Heart right ventricle (tissue), 16 donors: ENCODE measurements at regions not wholly inside any gene's neighbourhood (a gene's known extent, or its start where the extent isn't known, plus 50 kb on each side); places are given as distances from the start of the nearest gene placed in this dataset.

Experiments used
- ATAC-seq, 8 donors: fragments of 200-7000 bp; cut with Tn5 transposase; one replicate each; pipeline ENCODE4 v1.9.1; 2020; ENCODE audit warnings: mild to moderate bottlenecking in 8 of 8, moderate library complexity in 8 of 8, moderate number of reproducible peaks in 1 of 8
- DNase-seq, 2 donors: peaks; one replicate each; pipeline ENCODE4 v3.0.0-alpha.2; 2020
- H3K27ac ChIP-seq, 10 donors: fragments of 200-600 bp; sonication (generic) in 2 of 10; one replicate each; pipeline versions ENCODE4 v1.5.0 to v1.8.0; 2020 to 2022; ENCODE audit warnings: mild to moderate bottlenecking in 3 of 10
- H3K27me3 ChIP-seq, 7 donors: fragments of 200-600 bp; one replicate each; pipeline ENCODE4 v1.8.0; 2021 to 2022; ENCODE audit warnings: mild to moderate bottlenecking in 2 of 7
- H3K36me3 ChIP-seq, 9 donors: fragments of 200-600 bp; sonication (generic) in 1 of 9; one replicate each; pipeline versions ENCODE4 v1.5.0 to v1.8.0; 2020 to 2022; ENCODE audit warnings: mild to moderate bottlenecking in 2 of 9
- H3K4me1 ChIP-seq, 9 donors: fragments of 200-600 bp; sonication (generic) in 1 of 9; one replicate each; pipeline versions ENCODE4 v1.5.0 to v1.8.0; 2020 to 2022; ENCODE audit warnings: mild to moderate bottlenecking in 4 of 9
- H3K4me3 ChIP-seq, 10 donors: fragments of 200-600 bp; sonication (generic) in 2 of 10; one replicate each; pipeline versions ENCODE4 v1.5.0 to v1.8.0; 2020 to 2022; ENCODE audit warnings: mild to moderate bottlenecking in 7 of 10, moderate library complexity in 2 of 10
- H3K9me3 ChIP-seq, 11 donors: fragments of 200-600 bp in 10 of 11; sonication (generic) in 2 of 11; one replicate each; pipeline versions ENCODE4 v1.5.0 to v1.8.0; 2013 to 2022; ENCODE audit warnings: mild to moderate bottlenecking in 2 of 11, control low read depth in 1 of 11, moderate library complexity in 1 of 11
- WGBS, 2 donors: extraction: QIAGEN DNeasy Blood & Tissue Kit; methylation state at CpG; one replicate each; pipeline ENCODE4 v1.1.7; 2013; ENCODE audit warnings: inconsistent platforms in 1 of 2; 5-methylcytosine and 5-hydroxymethylcytosine counted together
- intact Hi-C, 10 donors: fragments of 100-400 bp; cut with DNase I; formaldehyde crosslinking; loops; one replicate each; pipeline versions ENCODE4 v1.11.1 to v1.14.2; 2022
- TF ChIP-seq, protein P1 (sequence below), 9 donors: fragments of 200-600 bp; sonication (generic) in 2 of 9; IDR thresholded peaks; one replicate each; pipeline versions ENCODE4 v1.5.0 to v1.8.0; 2021 to 2022; ENCODE audit warnings: antibody characterized with exemption in 9 of 9, mild to moderate bottlenecking in 5 of 9, moderate library complexity in 1 of 9
- donor health status: Arrhythmogenic right ventricular cardiomyopathy.
- donor health status: ischemic (EF 13 %, LVEDD 7.1; RV severe dilation, severe dysfunction).
- donor health status: healthy with polysubstance abuse.
- donor health status: DM: no; HTN: yes; CAD: no.
- donor health status: DM: no; HTN: no; CAD: no.
- donor health status: ischemic (EF 25% LVEDD 6.9; RV normal size, moderate dysfunction).
- donor health status: ischemic (EF 25% LVEDD 5.7; RV mildly dilated, moderate dysfunction).
- donor health status: healthy.
- donor health status: DM: yes; HTN: yes; CAD: no.
- donor health status: Ischemic cardiomyopathy.
- donor health status: ischemic (EF 35%, LVEDD 5.7; RV mildly dilated, moderate dysfunction).
- donor health status: nonischemic (EF 11% LVEDD 7.7; RV severe dilation, severe dysfunction).
- donor health status: DM: yes; HTN: yes; CAD: no.
- donor health status: PGD.
- donor health status: ischemic (EF 29% LVEDD 5.4; RV normal size, mild dysfunction).
- donor health status: nonischemic (EF 23%, LVEDD 6.1; RV moderate dilation, normal function).

- Histone ChIP-seq H3K4me3 (no peak overlapping the region), H3K36me3 (no peaks in the 10 kb centered on the region), H3K9me3 (peaks cover 0 to 3% (median 0%) of the 10 kb centered on the region in 11 donors), H3K27ac (peak overlapping the region in 4 of 10 donors; percentile 1 to 20 (median 12)), H3K4me1 (peaks cover 0 to 57% (median 25%) of the 10 kb centered on the region in 9 donors), H3K27me3 (no peaks in the 10 kb centered on the region)
- intact Hi-C loops, result no loop called here
- WGBS, 2 donors, result 50 to 65% methylated on average over 5 of the region's 5 CpGs
- TF ChIP-seq, protein P1, sequence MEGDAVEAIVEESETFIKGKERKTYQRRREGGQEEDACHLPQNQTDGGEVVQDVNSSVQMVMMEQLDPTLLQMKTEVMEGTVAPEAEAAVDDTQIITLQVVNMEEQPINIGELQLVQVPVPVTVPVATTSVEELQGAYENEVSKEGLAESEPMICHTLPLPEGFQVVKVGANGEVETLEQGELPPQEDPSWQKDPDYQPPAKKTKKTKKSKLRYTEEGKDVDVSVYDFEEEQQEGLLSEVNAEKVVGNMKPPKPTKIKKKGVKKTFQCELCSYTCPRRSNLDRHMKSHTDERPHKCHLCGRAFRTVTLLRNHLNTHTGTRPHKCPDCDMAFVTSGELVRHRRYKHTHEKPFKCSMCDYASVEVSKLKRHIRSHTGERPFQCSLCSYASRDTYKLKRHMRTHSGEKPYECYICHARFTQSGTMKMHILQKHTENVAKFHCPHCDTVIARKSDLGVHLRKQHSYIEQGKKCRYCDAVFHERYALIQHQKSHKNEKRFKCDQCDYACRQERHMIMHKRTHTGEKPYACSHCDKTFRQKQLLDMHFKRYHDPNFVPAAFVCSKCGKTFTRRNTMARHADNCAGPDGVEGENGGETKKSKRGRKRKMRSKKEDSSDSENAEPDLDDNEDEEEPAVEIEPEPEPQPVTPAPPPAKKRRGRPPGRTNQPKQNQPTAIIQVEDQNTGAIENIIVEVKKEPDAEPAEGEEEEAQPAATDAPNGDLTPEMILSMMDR (IDR thresholded peaks at IDR 0.05), result no peak
- no peak for ATAC-seq
- no peak for DNase-seq
Measured at GRCh38 chr2:8121826-8122513, 559.9 kb upstream of the ID2 start.

- Histone ChIP-seq H3K9me3 (peaks cover 0 to 7% (median 0%) of the 10 kb centered on the region in 11 donors), H3K27me3 (no peaks in the 10 kb centered on the region), H3K4me3 (no peak overlapping the region), H3K4me1 (peaks cover 0 to 56% (median 25%) of the 10 kb centered on the region in 9 donors), H3K36me3 (no peaks in the 10 kb centered on the region), H3K27ac (peak overlapping the region in 4 of 10 donors; percentile 1 to 20 (median 12))
- ATAC-seq (peak in 2 of 8 donors; percentile 15 to 57), DNase-seq (peak in 1 of 2 donors; percentile 19)
- TF ChIP-seq, protein P1 (IDR thresholded peaks at IDR 0.05), result no peak
- intact Hi-C loops, result no loop called here
- WGBS, 2 donors, result 55 to 60% methylated on average over 7 of the region's 7 CpGs
Measured at GRCh38 chr2:8122520-8122919, 559.3 kb upstream of the ID2 start.

DNA sequence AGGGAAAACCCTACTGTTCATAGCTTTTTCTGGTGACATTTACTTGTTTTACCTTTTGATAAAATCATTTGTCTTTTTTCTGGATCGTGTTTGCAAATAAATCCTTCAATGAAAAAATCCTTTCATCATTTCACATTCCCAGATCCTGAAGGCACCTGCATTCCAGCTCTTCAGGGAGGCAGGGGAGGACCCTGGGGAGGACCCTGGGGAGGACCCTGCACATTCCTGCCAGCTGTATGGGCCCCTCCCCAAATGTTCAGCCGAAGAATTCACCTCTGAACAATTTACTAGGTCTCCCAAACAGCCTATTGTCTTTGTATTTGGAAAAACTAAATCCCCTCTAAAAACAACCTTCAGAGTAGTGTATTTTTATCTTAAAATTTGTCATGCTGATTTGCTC, 558.4 kb upstream of the ID2 start:
- Histone ChIP-seq H3K4me3 (no peak overlapping the region), H3K36me3 (no peaks in the 10 kb centered on the region), H3K27me3 (no peaks in the 10 kb centered on the region), H3K27ac (no peak overlapping the region), H3K4me1 (peaks cover 0 to 47% (median 25%) of the 10 kb centered on the region in 9 donors), H3K9me3 (peaks cover 0 to 10% (median 0%) of the 10 kb centered on the region in 11 donors)
- ATAC-seq (no peak), DNase-seq (no peak)
- intact Hi-C loops, result loop anchor here in 1 of 10 donors (1.0 kb wide), 1 partner anchor 500 kb away; no protein-coding TSS in a partner anchor
- TF ChIP-seq, protein P1 (IDR thresholded peaks at IDR 0.05), result no peak
- 73 to 75% methylated on average over 2 of the region's 2 CpGs for whole genome bisulfite sequencing, 2 donors

GRCh38 chr2:8125741-8126711, 555.8 kb upstream of the ID2 start:
- WGBS, 2 donors, result 71 to 76% methylated on average over 12 of the region's 12 CpGs
- H3K27me3 ChIP-seq, result no peaks in the 10 kb centered on the region
- no peak overlapping the region for H3K4me3 ChIP-seq
- TF ChIP-seq, protein P1 (IDR thresholded peaks at IDR 0.05), result no peak
- ATAC-seq (peak; percentile 37 to 92 (median 67)), DNase-seq (peak in 1 of 2 donors; percentile 35)
- intact Hi-C loops, result no loop called here
- no peaks in the 10 kb centered on the region for H3K36me3 ChIP-seq
- H3K27ac ChIP-seq, result peak overlapping the region in 3 of 10 donors; percentile 8 to 30 (median 17)
- H3K9me3 ChIP-seq, result peaks cover 0 to 20% (median 0%) of the 10 kb centered on the region in 11 donors
- peaks cover 0 to 25% (median 10%) of the 10 kb centered on the region in 9 donors for H3K4me1 ChIP-seq
